Activated CD8-positive, alpha-beta T cell treated with anti-CD3 and anti-CD28 coated beads for 36 hours (primary cell): ENCODE measurements at regions not wholly inside any gene's neighbourhood (a gene's known extent, or its start where the extent isn't known, plus 50 kb on each side); places are given as distances from the start of the nearest gene placed in this dataset.

Source experiments
- ATAC-seq: fragments of 200-7000 bp; cut with Tn5 transposase; one replicate; pipeline ENCODE4 v1.10.0; 2021; ENCODE audit warnings: mild to moderate bottlenecking, moderate library complexity
- CTCF ChIA-PET: fragments of 350-600 bp; sonication (Branson Sonifier 250); formaldehyde crosslinking; loops from one replicate; lab custom pipeline; 2021; ENCODE audit warnings: antibody characterized with exemption; lab: Charles Lee
- POLR2A ChIA-PET: fragments of 350-600 bp; sonication (Branson Sonifier 250); formaldehyde crosslinking; loops from one replicate; lab custom pipeline; 2021; ENCODE audit warnings: antibody characterized with exemption; lab: Charles Lee
- DNase-seq: peaks from one replicate; pipeline ENCODE4 v3.0.0-alpha.2; 2020
- H3K27ac Mint-ChIP-seq: one replicate; pipeline ENCODE4 v1.8.0; 2021; ENCODE audit warnings: mild to moderate bottlenecking, mixed read lengths
- H3K27me3 Mint-ChIP-seq: one replicate; pipeline ENCODE4 v1.8.0; 2021; ENCODE audit warnings: mixed read lengths
- H3K36me3 Mint-ChIP-seq: one replicate; pipeline ENCODE4 v1.8.0; 2021; ENCODE audit warnings: low read depth, mixed read lengths
- H3K4me1 Mint-ChIP-seq: one replicate; pipeline ENCODE4 v1.8.0; 2021; ENCODE audit warnings: low read depth, mixed read lengths
- H3K4me3 Mint-ChIP-seq: one replicate; pipeline ENCODE4 v1.8.0; 2021; ENCODE audit warnings: mild to moderate bottlenecking, moderate library complexity, mixed read lengths
- H3K9me3 Mint-ChIP-seq: one replicate; pipeline ENCODE4 v1.8.0; 2021; ENCODE audit warnings: mixed read lengths
- intact Hi-C: fragments of 100-400 bp; cut with micrococcal nuclease; formaldehyde crosslinking; loops from one replicate; pipeline ENCODE4 v1.10.0; 2022
- TF ChIP-seq, protein P1 (sequence below): fragments of 200-600 bp; IDR thresholded peaks from one replicate; pipeline ENCODE4 v1.8.0; 2022; ENCODE audit warnings: antibody characterized with exemption, mild to moderate bottlenecking

DNA sequence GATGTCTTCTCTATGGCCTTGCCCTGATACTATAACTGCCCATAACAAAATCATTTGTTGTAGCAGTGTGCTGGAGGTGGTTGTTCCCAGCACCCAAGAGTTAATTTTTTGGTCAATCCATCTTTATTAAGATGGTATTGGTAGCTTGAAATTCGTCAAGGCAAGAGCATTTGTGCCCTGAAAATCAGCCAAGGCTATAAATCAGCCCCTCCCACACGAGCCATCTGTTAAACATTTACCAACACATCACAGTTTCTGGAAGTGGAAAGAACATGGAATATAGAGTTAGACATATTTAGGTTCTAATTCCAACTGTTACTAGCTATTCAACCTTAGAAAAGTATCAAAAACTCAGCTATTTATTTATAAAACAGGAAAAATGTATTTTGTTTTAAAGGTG lies 888.4 kb upstream of the GJE1 start:
- H3K36me3 Mint-ChIP-seq: no peaks in the 10 kb centered on the region
- H3K4me3 Mint-ChIP-seq: no peak overlapping the region
- DNase-seq (no peak), ATAC-seq (no peak)
- no peaks in the 10 kb centered on the region for H3K9me3 Mint-ChIP-seq
- ChIA-PET CTCF (no interaction called here), POLR2A (no interaction called here)
- intact Hi-C loops: no loop called here
- H3K27me3 Mint-ChIP-seq: no peaks in the 10 kb centered on the region
- TF ChIP-seq, protein P1, sequence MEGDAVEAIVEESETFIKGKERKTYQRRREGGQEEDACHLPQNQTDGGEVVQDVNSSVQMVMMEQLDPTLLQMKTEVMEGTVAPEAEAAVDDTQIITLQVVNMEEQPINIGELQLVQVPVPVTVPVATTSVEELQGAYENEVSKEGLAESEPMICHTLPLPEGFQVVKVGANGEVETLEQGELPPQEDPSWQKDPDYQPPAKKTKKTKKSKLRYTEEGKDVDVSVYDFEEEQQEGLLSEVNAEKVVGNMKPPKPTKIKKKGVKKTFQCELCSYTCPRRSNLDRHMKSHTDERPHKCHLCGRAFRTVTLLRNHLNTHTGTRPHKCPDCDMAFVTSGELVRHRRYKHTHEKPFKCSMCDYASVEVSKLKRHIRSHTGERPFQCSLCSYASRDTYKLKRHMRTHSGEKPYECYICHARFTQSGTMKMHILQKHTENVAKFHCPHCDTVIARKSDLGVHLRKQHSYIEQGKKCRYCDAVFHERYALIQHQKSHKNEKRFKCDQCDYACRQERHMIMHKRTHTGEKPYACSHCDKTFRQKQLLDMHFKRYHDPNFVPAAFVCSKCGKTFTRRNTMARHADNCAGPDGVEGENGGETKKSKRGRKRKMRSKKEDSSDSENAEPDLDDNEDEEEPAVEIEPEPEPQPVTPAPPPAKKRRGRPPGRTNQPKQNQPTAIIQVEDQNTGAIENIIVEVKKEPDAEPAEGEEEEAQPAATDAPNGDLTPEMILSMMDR: no peak
- no peaks in the 10 kb centered on the region for H3K4me1 Mint-ChIP-seq
- no peak overlapping the region for H3K27ac Mint-ChIP-seq

- ChIA-PET POLR2A (no interaction called here), CTCF (no interaction called here)
- no peak for ATAC-seq
- intact Hi-C loops: no loop called here
- Mint-ChIP-seq H3K27me3 (no peaks in the 10 kb centered on the region), H3K9me3 (no peaks in the 10 kb centered on the region), H3K27ac (no peak overlapping the region), H3K4me1 (no peaks in the 10 kb centered on the region), H3K4me3 (no peak overlapping the region), H3K36me3 (no peaks in the 10 kb centered on the region)
- TF ChIP-seq, protein P1: no peak
- no peak for DNase-seq
Observed at GRCh38 chr6:141242957-141243356, 889.8 kb upstream of the GJE1 start.

GRCh38 chr6:141229296-141229695 lies 903.4 kb upstream of the GJE1 start:
- Mint-ChIP-seq H3K9me3 (peaks cover 1% of the 10 kb centered on the region), H3K36me3 (no peaks in the 10 kb centered on the region), H3K27me3 (no peaks in the 10 kb centered on the region), H3K4me1 (no peaks in the 10 kb centered on the region), H3K4me3 (no peak overlapping the region), H3K27ac (no peak overlapping the region)
- ChIA-PET CTCF (no interaction called here), POLR2A (no interaction called here)
- ATAC-seq: no peak
- intact Hi-C loops: no loop called here
- DNase-seq: no peak
- TF ChIP-seq, protein P1: no peak

- ATAC-seq (no peak), DNase-seq (no peak)
- POLR2A ChIA-PET: interaction anchor here (0.6 kb wide), 1 partner anchor 39 kb away, joined by 3 read pairs; no protein-coding TSS in a partner anchor
- Mint-ChIP-seq H3K4me1 (no peaks in the 10 kb centered on the region), H3K27me3 (no peaks in the 10 kb centered on the region), H3K4me3 (no peak overlapping the region), H3K9me3 (peaks cover 12% of the 10 kb centered on the region), H3K27ac (no peak overlapping the region), H3K36me3 (no peaks in the 10 kb centered on the region)
- TF ChIP-seq, protein P1: no peak
- CTCF ChIA-PET: no interaction called here
- intact Hi-C loops: no loop called here
Observed at GRCh38 chr6:141218583-141218982, 914.1 kb upstream of the GJE1 start.

- ATAC-seq: no peak
- Mint-ChIP-seq H3K4me1 (no peaks in the 10 kb centered on the region), H3K27me3 (no peaks in the 10 kb centered on the region), H3K4me3 (no peak overlapping the region), H3K27ac (no peak overlapping the region), H3K36me3 (no peaks in the 10 kb centered on the region), H3K9me3 (peaks cover 12% of the 10 kb centered on the region)
- POLR2A ChIA-PET: no interaction called here
- CTCF ChIA-PET: no interaction called here
- intact Hi-C loops: no loop called here
- DNase-seq: no peak
- TF ChIP-seq, protein P1: no peak
Observed at GRCh38 chr6:141216726-141217125, 916.0 kb upstream of the GJE1 start.
